ENCODE measurements at regions not wholly inside any gene's neighbourhood (a gene's known extent, or its start where the extent isn't known, plus 50 kb on each side); places are given as distances from the start of the nearest gene placed in this dataset.
"Not testable (repeated sequence)": the region's sequence is repeated elsewhere in the genome, so short reads cannot be mapped to it uniquely, and the experiment has no call there.

DNA sequence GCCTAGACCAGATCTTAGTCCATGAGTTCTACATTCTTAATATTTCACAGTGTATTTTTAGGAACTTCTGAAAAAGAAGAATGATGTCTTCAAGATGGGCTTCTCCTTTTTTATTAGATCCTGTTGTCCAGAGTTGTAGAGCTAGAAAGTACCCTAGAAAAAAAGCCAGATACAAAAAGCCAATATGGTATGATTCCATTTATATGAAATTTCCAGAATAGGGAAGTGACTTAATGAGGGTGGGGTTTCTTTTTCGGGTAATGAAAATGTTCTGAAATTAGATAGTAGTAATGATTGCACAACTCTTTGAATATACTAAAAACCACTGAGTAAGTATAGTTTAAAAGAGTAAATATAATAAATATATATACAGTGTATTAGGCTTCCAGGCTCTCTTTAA is 116.9 kb downstream of the NFKBIZ start:
- no peak for DNase-seq
- TF ChIP-seq POLR2A (IDR thresholded peaks at IDR 0.05; ENCODE audit: low read length) (no peak), GATA1 (IDR thresholded peaks at IDR 0.05; ENCODE audit: low read depth, low read length) (no peak)

DNA sequence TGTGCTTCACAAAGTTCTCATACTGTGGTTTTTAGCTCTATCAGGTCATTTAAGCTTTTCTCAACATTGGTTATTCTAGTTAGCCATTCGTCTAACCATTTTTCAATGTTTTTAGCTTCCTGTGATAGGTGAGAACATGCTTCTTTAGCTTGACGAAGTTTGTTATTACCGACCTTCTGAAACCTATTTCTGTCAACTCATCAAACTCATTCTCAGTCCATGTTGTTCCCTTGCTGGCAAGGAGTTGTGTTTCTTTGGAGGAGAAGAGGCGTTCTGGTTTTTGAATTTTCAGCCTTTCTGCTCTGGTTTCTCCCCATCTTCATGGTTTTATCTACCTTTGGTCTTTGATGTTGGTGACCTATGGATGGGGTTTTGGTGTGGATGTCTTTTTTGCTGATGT is 120.9 kb downstream of the NFKBIZ start:
- TF ChIP-seq GATA1 (IDR thresholded peaks at IDR 0.05; ENCODE audit: low read depth, low read length) = no peak
- no peak for TF ChIP-seq POLR2A (IDR thresholded peaks at IDR 0.05; ENCODE audit: low read length)
- no peak for DNase-seq

DNA sequence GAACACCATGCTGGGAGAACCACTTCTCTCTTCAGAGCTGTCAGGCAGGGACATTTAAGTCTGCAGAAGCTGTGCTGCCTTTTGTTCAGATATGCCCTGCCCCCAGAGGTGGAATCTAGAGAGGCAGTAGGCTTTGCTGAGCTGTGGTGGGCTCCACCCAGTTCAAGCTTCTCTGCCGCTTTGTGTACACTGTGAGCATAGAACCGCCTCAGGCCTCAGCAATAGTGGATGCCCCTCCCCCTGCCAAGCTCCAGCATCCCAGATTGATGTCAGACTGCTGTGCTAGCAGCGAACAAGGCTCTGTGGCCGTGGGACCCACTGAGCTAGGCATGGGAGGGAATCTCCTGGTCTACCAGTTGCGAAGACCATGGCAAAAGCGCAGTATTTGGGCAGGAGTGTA is 121.6 kb downstream of the NFKBIZ start:
- TF ChIP-seq POLR2A (IDR thresholded peaks at IDR 0.05; ENCODE audit: low read length) (no peak), GATA1 (IDR thresholded peaks at IDR 0.05; ENCODE audit: low read depth, low read length) (no peak)
- no peak for DNase-seq

DNA sequence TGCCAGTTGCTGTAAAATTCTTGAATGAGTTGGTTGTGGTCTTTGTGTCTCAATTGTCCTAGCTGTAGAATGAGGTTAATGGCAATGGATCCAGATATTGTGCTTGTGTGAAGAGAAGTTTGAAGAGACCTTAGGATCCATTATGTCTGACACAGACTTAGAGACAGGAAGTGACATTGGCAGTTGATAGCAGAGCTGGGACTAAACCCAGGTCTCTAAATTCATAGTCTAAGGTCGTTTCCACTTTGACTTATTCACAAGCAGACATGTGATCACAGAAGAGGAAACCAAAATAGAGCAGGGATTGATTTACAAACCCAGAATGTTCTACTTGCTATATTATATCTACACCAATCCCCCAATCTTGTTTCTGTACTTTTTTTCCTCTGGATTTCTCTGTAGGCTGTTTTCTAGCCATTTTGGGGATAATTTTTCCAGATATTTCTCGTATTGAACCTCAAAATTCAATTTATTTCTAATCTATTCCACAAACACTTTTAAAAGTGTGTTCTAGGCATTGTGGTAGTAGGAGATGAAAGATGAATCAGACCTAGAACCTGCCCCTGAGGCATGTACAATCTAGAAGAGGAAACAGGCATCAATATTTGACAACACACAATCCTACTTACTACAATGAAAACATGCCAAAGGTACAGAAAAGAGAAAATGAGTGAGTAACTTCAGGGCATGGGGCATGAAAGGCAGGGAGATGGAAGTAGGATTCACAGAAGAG is 123.3 kb downstream of the NFKBIZ start:
- DNase-seq = no peak

DNA sequence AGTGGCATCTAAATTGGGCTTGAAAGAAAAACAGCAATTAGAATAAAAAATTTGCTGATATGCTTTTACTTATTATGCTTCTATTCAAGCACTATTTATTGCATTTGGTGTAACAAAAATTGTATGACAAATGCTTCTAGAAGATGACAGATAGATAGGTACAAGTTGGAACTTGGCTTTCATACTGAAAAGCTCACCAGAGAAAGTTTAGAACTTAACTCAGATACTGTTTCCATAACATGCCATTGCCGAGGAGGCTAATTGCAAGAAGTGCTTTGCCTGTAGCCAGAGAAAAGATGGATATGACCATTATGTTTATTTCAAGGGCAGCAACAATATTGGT is 123.8 kb downstream of the NFKBIZ start:
- no peak for DNase-seq

More for the DNA sequence above, 123.3 kb downstream of the NFKBIZ start:
- no peak for TF ChIP-seq POLR2A (IDR thresholded peaks at IDR 0.05; ENCODE audit: low read length)
- TF ChIP-seq GATA1 (IDR thresholded peaks at IDR 0.05; ENCODE audit: low read depth, low read length) = no peak

DNA sequence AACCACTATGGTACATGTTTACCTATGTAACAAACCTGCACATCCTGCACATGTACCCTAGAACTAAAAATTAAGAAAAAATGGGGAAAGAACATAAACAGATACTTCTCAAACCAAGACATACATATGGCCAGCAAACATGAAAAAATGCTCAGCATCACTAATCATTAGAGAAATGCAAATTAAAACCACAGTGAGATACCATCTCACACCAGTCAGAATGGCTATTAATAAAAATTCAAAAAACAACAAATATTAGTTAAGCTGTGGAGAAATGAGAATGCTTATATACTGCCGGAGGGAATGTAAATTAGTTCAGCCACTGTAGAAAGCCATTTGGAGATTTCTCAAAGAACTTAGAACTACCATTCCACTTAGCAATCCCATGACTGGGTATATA is 126.1 kb downstream of the NFKBIZ start:
- DNase-seq = not testable (repeated sequence)

More for the DNA sequence above, 123.8 kb downstream of the NFKBIZ start:
- no peak for TF ChIP-seq GATA1 (IDR thresholded peaks at IDR 0.05; ENCODE audit: low read depth, low read length)
- TF ChIP-seq POLR2A (IDR thresholded peaks at IDR 0.05; ENCODE audit: low read length) = no peak

DNA sequence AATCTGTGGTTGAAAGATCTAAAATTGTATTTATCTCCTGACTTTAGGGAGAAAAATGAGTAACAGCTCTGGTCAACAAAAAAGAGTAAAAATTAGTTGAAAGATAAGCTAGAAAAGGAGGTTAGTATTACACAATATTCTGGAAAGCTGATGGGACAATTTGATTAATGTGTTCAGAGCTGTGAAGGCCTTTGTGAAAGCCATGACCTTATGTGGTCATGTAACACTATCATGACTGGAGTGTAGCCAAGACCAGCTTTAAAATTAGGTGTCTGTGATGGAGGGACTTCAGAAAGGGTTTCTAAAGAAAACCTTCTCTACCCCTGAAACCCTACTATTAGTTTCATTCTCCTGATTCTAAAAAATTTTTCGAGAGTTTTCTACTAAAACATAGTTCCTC is 127.2 kb downstream of the NFKBIZ start:
- no peak for DNase-seq
- TF ChIP-seq GATA1 (IDR thresholded peaks at IDR 0.05; ENCODE audit: low read depth, low read length) = no peak
- TF ChIP-seq POLR2A (IDR thresholded peaks at IDR 0.05; ENCODE audit: low read length) = no peak

DNA sequence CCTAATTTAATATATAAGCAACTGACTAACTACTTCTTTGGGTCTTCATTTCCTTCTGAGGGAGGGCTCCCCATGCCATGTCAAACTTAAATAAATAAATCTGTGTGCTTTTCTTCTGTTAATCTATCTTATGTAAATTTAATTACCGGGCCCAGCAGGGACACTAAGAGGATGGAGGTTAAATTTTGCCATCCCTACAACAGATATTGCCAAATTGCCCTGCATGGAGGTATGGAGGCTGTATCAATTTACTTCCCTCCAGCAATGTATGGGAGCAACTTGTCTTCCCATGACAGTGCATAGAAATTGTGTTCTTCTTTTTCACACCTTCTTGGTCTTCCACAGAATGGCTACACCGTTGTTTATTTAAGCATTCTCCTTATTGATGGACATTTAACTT is 129.0 kb downstream of the NFKBIZ start:
- TF ChIP-seq GATA1 (IDR thresholded peaks at IDR 0.05; ENCODE audit: low read depth, low read length) = no peak
- no peak for TF ChIP-seq POLR2A (IDR thresholded peaks at IDR 0.05; ENCODE audit: low read length)
- no peak for DNase-seq

DNA sequence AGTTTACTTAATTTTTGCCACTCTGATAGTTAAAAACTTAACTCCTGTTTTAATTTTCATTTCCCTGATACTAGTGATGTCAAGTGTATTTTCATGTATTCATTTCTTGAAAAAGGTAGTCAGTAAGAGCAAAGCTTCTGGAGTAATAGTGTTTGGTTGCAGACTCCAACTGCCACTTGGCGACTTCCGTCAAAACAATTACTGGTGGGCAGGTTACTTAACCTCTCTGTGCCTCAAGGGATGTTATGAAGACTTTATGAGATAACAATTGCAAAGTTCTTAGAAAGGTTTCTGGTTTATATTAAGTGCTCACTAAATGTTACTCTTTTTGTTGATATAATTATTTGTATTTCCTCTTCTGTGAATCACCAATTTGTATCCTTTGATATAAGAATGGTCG is 129.7 kb downstream of the NFKBIZ start:
- no peak for DNase-seq
- TF ChIP-seq GATA1 (IDR thresholded peaks at IDR 0.05; ENCODE audit: low read depth, low read length) (no peak), POLR2A (IDR thresholded peaks at IDR 0.05; ENCODE audit: low read length) (no peak)

DNA sequence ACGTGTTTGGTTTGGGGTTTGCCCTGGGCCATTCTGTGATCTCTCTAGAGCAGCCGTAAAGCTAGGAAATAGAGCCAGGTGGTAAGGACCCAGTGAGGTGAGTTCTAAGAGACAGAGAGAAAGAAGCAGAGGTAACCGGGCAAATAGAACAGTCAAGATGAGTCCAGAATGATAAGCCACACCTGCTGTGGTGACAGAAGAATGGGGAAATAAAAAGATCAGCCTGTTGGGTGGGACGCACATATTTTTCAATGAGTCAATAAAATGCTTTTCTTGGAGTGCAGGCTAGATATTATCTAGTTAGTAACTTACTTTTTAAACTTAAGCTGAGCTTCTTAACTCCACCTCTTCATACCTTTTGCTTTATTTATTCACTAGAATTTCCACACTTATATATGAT is 135.0 kb downstream of the NFKBIZ start:
- TF ChIP-seq POLR2A (IDR thresholded peaks at IDR 0.05; ENCODE audit: low read length) (no peak), GATA1 (IDR thresholded peaks at IDR 0.05; ENCODE audit: low read depth, low read length) (no peak)
- no peak for DNase-seq

DNA sequence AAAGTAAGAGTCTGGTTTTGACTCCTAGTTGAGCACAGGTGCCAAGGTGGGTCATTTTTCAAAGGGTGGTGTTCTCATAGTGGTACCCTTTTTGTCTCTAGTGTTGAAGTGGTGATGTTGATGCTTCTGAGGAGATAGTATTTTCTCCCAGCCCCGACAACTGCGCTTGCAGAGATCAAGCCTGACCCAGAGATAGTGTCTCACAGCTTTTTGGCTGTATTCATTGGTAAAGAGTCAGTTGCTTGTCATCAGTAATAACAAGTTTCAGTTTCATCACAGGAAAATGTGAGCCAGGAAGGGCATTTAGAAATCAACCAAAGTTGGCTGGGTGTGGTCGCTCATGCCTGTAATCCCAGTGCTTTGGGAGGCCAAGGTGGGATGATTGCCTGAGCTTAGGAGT is 139.3 kb downstream of the NFKBIZ start:
- no peak for DNase-seq
- TF ChIP-seq POLR2A (IDR thresholded peaks at IDR 0.05; ENCODE audit: low read length) (no peak), GATA1 (IDR thresholded peaks at IDR 0.05; ENCODE audit: low read depth, low read length) (no peak)

DNA sequence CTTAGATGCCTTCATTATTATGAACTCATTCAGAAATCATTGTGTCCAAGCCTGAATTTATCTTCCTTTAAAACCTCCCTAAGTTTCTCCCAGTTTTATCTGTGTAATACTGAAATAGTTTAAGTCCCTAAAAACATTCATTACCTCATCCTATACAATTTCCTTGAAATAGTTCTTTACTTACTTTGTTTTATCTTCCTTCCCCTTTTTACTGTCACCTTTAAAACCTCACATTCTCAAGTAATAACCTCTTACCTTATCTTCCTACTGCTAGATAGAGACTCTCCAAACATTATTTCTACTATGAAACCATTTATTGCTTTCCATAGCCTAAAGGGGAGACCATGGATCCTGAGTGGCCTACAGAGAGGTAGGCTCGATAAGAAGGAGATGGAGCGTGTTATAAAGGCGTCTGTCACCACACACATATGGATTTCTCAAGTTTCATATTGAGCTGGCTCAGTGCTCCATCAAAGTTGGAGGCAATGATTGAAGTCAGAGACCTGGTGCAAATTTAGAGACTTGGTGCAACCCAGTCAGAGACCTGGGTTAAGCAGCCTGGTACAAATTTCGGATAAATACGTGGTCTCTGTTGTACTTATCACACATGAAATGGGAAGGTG is 140.4 kb downstream of the NFKBIZ start:
- DNase-seq = no peak
- TF ChIP-seq GATA1 (IDR thresholded peaks at IDR 0.05; ENCODE audit: low read depth, low read length) (no peak), POLR2A (IDR thresholded peaks at IDR 0.05; ENCODE audit: low read length) (no peak)

DNA sequence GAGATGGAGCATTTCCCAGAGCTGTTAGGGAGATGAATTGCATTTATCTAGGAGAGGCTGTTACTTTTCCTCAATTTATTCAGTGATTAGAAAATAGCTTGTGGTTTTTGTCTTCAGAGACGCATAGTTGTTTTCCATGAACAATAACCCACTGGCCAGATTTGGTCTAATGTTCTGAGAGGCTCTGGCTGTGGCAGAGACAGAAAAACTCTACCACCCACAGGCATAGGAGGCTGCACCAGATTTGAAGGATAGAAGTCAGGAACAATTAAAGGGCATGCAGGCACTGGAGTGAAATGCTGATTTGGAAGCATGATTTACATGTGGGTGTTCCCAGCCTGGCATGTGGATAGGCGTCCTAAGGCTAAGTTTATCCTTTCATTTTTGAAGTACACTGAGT is 143.5 kb downstream of the NFKBIZ start:
- DNase-seq = no peak

DNA sequence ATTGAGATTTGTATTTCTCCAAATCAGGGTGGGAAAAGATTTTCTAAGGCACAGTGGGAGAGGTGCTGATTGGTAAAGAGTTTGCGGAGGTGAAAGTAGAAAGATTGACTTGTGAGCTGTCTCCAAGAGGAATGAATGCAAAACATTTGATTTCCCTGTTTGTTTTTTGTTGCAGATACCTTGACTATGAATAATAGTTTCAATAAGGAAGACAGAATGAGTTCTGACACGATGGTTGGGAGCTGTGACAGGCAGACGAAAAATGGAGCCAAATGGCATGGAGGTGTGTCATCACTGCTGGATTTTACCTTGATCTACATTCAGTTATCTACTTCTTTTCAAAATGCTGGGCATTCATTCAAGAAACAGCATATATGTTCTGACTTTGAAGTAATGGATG is 145.1 kb downstream of the NFKBIZ start:
- TF ChIP-seq GATA1 (IDR thresholded peaks at IDR 0.05; ENCODE audit: low read depth, low read length) = no peak
- no peak for TF ChIP-seq POLR2A (IDR thresholded peaks at IDR 0.05; ENCODE audit: low read length)
- DNase-seq = no peak

More for the DNA sequence above, 143.5 kb downstream of the NFKBIZ start:
- TF ChIP-seq POLR2A (IDR thresholded peaks at IDR 0.05; ENCODE audit: low read length) (no peak), GATA1 (IDR thresholded peaks at IDR 0.05; ENCODE audit: low read depth, low read length) (no peak)

DNA sequence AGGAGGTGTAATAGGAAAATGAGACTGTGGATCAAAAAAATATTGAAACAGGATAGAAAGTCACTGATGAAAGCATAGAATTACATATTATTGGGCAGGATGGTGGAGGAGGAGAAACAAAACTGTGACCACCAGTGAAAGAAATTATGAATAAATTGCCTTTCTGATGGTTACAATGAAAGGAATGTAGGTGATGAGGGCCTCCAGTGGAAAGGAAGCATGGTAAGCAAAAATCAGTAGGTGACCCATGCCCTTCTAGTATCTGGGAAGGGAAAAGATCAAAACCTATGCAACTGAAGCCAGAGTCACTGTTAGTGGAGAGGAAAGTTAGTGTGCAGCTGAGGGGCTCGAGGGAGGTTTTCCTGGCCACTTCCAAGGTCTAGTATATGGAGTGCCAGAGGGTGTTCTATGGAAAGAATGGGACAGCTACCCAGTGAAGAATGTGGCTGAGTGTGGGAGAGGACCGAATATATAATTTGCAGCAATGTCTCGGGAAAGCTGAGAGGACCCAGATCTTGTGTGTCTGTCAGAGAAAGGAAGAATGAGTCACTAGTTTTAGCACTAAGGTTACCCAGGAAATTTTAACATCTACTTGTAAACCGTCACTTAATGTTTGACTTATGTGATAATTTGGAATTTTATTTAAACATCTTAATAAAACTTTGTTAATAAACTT is 146.2 kb downstream of the NFKBIZ start:
- TF ChIP-seq POLR2A (IDR thresholded peaks at IDR 0.05; ENCODE audit: low read length) (no peak), GATA1 (IDR thresholded peaks at IDR 0.05; ENCODE audit: low read depth, low read length) (no peak)
- no peak for DNase-seq

Data from erythroblast (primary cell).